ENCODE measurements at regions not wholly inside any gene's neighbourhood (a gene's known extent, or its start where the extent isn't known, plus 50 kb on each side); places are given as distances from the start of the nearest gene placed in this dataset.

GRCh38 chr20:17023036-17023435 is 203.8 kb upstream of the PCSK2 start:
- TF ChIP-seq CTCF (conservative IDR thresholded peaks at IDR 0.05), result no peak
- no peak for TF ChIP-seq ZFX (IDR thresholded peaks at IDR 0.05)
